Suppressor macrophage (primary cell): ENCODE measurements at regions not wholly inside any gene's neighbourhood (a gene's known extent, or its start where the extent isn't known, plus 50 kb on each side); places are given as distances from the start of the nearest gene placed in this dataset.
"Not testable (repeated sequence)": the region's sequence is repeated elsewhere in the genome, so short reads cannot be mapped to it uniquely, and the experiment has no call there.

ENCODE experiments used
- DNase-seq, 4 experiments: peaks; one replicate each; pipeline ENCODE4 v3.0.0-alpha.2; 2020 to 2022

GRCh38 chr5:99305045-99305580, 376.3 kb upstream of the CHD1 start:
- no peak for DNase-seq

DNA sequence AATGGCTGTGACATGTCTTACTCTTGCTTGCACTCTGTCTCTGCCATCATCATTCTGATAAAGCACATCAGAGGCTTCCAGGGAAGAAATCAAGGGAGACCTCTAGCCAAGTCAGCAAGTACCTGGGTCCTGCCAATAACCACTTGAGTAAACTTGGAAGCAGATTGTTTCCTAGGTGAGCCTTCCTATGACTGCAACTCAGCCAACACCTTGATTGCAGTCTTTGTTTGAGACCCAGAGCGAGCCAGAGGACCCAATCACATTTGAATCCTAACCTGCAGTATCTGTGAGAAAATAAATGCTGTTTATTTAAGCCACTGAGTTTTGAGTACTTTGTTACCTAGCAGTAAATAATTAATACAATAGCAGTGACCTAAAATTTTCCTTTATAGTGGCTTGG, 356.8 kb upstream of the CHD1 start:
- DNase-seq, result no peak

GRCh38 chr5:99275128-99275527, 346.3 kb upstream of the CHD1 start:
- DNase-seq, result no peak

DNA sequence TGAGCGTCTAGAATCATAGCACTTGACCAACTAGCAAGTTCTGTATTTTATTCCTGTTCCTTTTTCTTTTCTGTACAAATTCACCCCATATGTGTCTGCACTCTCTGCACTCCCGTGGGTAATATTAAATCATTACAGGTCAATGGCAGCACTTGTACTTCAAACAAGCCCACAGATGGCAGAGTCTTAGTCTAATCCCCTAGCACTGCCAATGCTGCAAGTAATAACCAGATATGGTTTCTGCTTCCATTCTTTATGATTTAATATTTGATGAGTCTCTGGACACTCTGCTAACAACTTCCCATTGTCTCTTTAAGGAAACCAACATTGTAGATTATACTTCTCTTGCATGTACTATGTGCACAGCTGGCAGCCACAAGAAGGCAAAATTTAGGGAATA, 343.8 kb upstream of the CHD1 start:
- no peak for DNase-seq

DNA sequence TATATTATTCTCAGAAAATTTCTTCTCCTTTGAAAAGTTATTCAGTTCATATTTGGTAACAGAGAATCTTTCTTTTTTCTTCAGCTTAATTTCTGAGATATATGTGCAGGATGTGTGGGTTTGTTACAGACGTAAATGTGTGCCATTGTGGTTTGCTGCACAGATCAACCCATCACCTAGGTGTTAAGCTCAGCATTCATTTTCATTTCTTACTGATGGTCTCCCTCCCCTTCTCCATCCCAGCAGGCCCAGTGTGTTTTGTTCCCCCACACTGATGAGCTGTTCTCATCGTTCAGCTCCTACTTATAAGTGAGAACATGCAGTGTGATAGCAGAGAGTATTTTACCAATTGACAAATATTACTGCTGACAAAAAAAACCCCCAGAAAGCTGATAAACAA, 330.0 kb upstream of the CHD1 start:
- DNase-seq, result no peak

DNA sequence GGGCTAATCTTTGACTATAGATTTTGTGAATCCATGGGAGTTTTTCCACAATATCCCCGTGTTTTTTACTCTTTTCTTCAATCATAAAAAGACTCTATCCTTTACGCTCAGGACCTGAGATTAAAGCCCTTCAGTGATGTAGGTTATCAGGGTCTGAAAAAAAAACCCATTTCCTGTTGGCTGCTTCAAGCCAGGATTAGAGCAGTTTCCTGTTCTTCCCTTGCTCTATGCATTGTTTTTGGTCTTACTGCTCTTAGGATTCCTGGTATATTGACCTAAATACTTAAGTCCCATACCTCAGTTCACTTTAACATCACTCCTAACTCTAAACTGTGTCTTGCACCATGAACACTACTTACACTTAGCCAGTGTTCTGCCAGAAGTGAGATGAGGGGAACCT, 319.3 kb upstream of the CHD1 start:
- no peak for DNase-seq

DNA sequence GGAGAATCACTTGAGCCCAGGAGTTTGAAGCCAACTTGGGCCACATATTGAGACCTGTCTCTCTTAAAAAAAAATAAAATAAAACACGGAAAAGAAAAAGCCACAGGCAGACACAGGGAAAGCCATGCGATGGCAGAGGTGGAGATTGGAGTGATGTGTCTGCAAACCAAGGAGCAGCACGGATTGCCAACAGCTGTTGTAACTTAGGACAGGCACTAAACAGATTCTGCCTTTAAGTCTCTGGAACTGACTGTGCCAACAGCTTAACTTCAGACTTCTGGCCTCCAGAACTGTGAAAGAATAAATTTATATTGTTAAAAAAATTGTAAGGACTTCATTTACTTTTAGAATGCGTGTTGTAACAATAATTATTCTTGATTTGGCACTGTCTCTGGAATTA, 318.5 kb upstream of the CHD1 start:
- DNase-seq, result no peak

DNA sequence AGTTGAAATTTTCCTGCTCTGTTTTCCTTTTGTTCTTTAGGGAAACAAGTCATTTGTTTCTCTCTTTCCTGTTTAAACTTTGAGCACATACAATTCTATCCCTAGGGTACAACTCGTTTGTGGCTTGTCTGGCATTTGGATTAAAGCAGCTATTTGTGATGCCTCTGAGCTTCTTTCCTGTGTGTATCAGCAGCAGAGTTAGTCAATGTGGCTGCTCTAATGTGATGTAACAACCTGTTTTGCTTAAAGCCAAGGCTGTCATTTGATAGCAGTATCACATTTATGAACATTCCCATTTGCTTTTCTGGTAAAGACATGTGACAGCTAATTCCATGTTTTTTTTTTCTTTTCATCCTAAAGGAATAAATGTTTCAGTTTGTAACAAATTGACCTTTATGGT, 314.3 kb upstream of the CHD1 start:
- no peak for DNase-seq

DNA sequence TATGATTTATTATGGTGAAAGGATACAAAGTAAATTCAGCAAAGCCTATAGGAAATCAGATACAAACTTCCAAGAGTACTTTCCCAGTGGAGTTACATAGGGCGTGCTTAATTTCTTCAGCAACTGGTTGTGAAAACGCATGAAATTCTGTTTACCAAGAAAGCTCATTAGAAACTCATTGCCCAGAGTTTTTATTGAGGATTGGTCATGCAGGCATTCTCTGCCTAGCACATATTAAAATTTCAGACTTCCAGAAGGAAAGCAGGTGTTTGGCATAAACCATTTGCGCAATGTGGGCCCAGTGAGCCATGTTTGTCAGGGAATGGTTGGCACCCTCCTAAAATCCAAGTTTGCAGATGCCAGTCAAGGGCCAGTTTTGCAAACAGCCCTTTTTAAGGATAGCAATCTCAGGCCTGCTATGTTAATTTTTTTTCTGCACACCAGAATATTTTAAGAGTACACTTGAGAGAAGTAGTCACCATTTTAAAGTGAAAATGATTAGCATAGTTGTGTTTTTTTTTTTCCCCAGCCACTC, 311.1 kb upstream of the CHD1 start:
- DNase-seq, result no peak

- DNase-seq, result no peak
Observed at GRCh38 chr5:99191206-99191745, 262.5 kb upstream of the CHD1 start.

GRCh38 chr5:99187611-99188010, 258.8 kb upstream of the CHD1 start:
- no peak for DNase-seq

DNA sequence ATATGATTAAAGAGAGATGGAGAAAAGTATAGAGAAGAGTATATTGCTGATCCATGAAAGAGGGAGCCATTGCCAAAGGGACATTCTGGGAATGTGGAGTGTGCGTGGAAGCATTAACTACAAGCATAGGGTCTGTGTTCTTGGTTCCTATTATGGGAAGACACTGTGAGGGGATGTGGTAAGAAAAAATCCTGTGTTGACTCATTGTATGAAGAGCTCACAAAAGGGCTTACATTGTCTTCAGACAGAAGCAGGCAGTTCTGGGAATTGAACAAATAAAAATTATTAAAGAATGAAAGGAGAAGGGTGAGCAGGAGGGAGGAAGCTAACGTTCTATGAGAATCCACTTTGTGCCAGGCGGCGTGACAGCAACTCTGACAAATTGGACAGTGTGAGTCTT, 250.4 kb upstream of the CHD1 start:
- DNase-seq, result no peak

GRCh38 chr5:99177796-99178195, 249.0 kb upstream of the CHD1 start:
- no peak for DNase-seq

DNA sequence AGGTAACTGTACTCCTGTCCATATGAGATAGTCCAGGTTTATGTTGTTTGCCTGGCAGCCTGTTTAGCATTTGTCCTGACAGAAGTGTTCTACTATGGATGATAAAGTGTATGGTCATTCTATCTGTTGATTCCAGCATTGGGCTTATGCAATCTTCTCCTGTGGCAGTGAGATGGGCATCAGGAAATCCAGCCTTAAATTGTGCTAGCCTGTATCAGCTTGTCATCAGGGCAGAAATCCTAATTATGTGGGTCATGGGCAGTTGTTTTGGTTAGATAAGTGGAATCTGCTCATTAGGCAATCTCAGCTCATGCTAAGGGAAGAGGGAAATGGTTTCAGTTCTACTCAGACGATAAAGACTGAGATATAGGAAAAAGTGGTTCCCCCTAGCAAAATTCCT, 247.4 kb upstream of the CHD1 start:
- DNase-seq, result peak in 1 of 4 experiments; percentile 1

DNA sequence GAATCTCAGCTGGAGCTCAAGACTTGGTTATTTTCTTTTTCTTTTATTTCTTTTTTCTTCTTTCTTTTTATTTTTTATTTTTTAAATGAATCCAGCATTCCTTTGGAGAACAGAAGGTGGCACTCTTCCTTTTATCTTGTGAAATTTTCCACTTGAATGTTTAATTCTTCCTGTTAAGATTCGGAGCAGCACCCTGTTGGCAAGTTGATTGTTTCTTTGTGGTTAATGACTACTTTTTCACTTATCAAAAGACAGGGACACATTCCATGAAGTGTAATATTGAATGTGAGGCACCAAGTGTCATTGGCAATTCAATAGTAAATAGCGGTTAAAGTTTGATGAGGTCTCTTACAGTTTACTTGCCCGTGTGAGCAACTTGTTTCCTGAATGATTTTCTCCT, 240.5 kb upstream of the CHD1 start:
- DNase-seq, result peak; percentile 3 to 42 (median 18)

DNA sequence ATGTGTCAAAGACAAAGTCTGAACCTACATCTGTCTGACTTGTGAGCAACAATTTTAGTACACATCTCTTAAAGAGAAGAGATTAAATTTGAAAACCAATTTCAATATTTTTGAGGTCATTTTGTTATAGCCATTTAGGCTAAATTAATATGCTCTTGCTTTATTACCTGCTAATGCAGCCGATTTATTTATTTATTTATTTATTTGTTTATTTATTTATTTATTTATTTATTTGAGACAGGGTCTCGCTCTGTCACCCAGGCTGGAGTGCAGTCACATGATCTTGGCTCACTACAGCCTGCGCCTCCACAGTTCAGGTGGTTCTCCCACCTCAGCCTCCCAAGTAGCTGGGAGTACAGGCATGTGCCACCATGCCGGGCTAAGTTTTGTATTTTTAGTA, 232.7 kb upstream of the CHD1 start:
- not testable (repeated sequence) for DNase-seq

GRCh38 chr5:99156688-99157087, 227.9 kb upstream of the CHD1 start:
- DNase-seq, result no peak

DNA sequence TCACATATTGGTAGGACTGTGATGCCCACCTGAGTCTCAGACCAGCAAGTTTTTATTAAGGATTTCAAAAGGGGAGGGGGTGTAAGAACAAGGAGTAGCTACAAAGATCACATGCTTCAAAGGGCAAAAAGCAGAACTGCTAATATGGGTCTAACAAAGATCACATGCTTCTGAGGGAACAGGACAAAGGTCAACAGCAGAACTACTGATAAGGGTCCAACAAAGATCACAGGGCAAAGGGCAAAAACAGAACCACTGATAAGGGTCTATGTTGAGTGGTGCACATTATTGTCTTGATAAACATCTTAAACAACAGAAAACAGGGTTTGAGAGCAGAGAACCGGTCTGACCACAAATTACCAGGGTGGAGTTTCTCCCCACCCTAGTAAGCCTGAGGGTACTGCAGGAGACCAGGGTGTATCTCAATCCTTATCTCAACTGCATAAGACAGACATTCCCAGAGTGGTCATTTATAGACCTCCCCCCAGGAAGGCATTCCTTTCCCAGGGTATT, 214.5 kb upstream of the CHD1 start:
- DNase-seq, result not testable (repeated sequence)

DNA sequence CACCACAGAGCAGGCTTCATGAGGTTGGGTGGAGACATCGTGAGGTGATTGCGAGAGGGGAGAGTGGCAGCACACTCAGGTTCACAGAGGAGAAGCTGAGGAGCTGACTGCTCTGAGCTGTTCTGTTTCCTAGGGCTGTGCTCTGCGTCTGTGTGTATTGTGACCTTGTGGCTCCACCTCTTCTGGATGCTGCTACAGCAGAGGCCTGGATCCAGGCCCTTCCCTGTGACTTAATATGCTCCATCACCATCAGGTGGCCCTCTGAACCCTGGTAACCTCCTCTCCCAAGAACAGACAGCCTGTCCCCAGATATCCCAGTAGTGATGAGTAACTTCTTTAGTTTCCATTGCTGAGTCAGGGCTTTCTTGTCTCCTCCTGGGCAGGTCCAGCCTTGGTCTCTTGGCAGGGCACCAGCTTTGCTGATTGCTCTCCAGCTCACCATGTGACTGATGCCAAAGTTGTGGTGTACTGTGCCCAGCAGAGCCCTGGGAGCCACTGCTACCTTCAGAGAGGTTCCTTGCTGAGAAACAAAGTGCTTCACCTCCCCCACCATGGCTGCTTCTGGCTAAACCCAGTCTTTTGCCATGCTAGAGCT, 212.8 kb upstream of the CHD1 start:
- no peak for DNase-seq

DNA sequence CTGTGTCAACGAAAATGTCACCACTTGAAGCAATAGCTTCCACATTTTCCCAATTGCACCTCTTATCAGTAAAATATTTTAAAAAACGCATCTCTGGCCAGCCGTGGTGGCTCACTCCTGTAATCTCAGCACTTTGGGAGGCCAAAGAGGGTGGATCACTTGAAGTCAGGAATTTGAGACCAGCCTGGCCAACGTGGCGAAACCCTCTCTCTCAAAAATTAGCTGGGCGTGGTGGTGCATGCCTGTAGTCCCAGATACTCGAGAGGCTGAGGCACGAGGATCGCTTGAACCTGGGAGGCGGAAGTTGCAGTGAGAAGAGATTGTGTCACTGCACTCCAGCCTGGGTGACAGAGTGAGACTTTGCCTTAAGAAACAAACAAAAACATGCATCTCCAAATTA, 210.1 kb upstream of the CHD1 start:
- no peak for DNase-seq

- no peak for DNase-seq
Observed at GRCh38 chr5:99133921-99134320, 205.1 kb upstream of the CHD1 start.

- DNase-seq, result peak; percentile 5 to 35 (median 22)
Observed at GRCh38 chr5:99129768-99130501, 201.1 kb upstream of the CHD1 start.

- DNase-seq, result no peak
Observed at GRCh38 chr5:99122976-99123375, 194.2 kb upstream of the CHD1 start.

- no peak for DNase-seq
Observed at GRCh38 chr5:99119326-99119725, 190.5 kb upstream of the CHD1 start.
